OCI-LY3 (cell line): ENCODE measurements at regions not wholly inside any gene's neighbourhood (a gene's known extent, or its start where the extent isn't known, plus 50 kb on each side); places are given as distances from the start of the nearest gene placed in this dataset.

ENCODE experiments used
- CTCF ChIP-seq: fragments of 200-600, 300-600 bp; sonication (generic); IDR thresholded peaks from 2 replicates; pipeline ENCODE4 v1.5.1; 2014; ENCODE audit warnings: antibody characterized with exemption, low read length, low read depth
- EZH2phosphoT487 ChIP-seq: fragments of 200-600 bp; shearing (Covaris generic); IDR thresholded peaks from 2 replicates; pipeline ENCODE4 v1.6.1; 2018; ENCODE audit warnings: antibody characterized with exemption, mixed run types, low read depth

GRCh38 chr5:175284806-175285205 lies 159.2 kb downstream of the DRD1 start:
- TF ChIP-seq CTCF (no peak), EZH2phosphoT487 (no peak)
